Astrocyte of the spinal cord (primary cell): ENCODE measurements at regions not wholly inside any gene's neighbourhood (a gene's known extent, or its start where the extent isn't known, plus 50 kb on each side); places are given as distances from the start of the nearest gene placed in this dataset.
A peak's percentile ranks its signal among the peaks of the same experiment; 100 is the strongest.

Experiments used
- DNase-seq: peaks from one replicate; pipeline ENCODE4 v3.0.0; 2011; ENCODE audit warnings: low read depth, low spot score
- H3K4me3 ChIP-seq: 2 replicates; pipeline ENCODE4 v1.5.1; 2011; ENCODE audit warnings: low read depth, mild to moderate bottlenecking, low read length, moderate library complexity
- CTCF ChIP-seq: IDR thresholded peaks from 2 replicates; pipeline ENCODE4 v1.5.1; 2012; ENCODE audit warnings: low read depth, mild to moderate bottlenecking, low read length, inconsistent platforms
- in situ Hi-C: cut with HindIII; loops from 2 replicates; pipeline ENCODE4 v1.10.0; 2017; ENCODE audit warnings: low sequenced_read_pairs

GRCh38 chr11:134599299-134599771 is 187.3 kb upstream of the B3GAT1 start:
- DNase-seq = no peak
- in situ Hi-C loops = no loop called here
- no peak overlapping the region for H3K4me3 ChIP-seq
- no peak for TF ChIP-seq CTCF

- TF ChIP-seq CTCF = no peak
- in situ Hi-C loops = no loop called here
- no peak overlapping the region for H3K4me3 ChIP-seq
- DNase-seq = no peak
Measured at GRCh38 chr11:134598368-134598767, 186.3 kb upstream of the B3GAT1 start.

- no peak overlapping the region for H3K4me3 ChIP-seq
- no peak for DNase-seq
- TF ChIP-seq CTCF = no peak
- in situ Hi-C loops = no loop called here
Measured at GRCh38 chr11:134597452-134597851, 185.4 kb upstream of the B3GAT1 start.

GRCh38 chr11:134596404-134596803 is 184.4 kb upstream of the B3GAT1 start:
- in situ Hi-C loops = no loop called here
- DNase-seq = no peak
- no peak for TF ChIP-seq CTCF
- H3K4me3 ChIP-seq = no peak overlapping the region

- in situ Hi-C loops = no loop called here
- H3K4me3 ChIP-seq = no peak overlapping the region
- TF ChIP-seq CTCF = peak; percentile 12
- no peak for DNase-seq
Measured at GRCh38 chr11:134592391-134592990, 180.4 kb upstream of the B3GAT1 start.

GRCh38 chr11:134591338-134591737 is 179.3 kb upstream of the B3GAT1 start:
- no peak for DNase-seq
- no peak overlapping the region for H3K4me3 ChIP-seq
- no peak for TF ChIP-seq CTCF
- in situ Hi-C loops = no loop called here
